ENCODE measurements at regions not wholly inside any gene's neighbourhood (a gene's known extent, or its start where the extent isn't known, plus 50 kb on each side); places are given as distances from the start of the nearest gene placed in this dataset.

DNA sequence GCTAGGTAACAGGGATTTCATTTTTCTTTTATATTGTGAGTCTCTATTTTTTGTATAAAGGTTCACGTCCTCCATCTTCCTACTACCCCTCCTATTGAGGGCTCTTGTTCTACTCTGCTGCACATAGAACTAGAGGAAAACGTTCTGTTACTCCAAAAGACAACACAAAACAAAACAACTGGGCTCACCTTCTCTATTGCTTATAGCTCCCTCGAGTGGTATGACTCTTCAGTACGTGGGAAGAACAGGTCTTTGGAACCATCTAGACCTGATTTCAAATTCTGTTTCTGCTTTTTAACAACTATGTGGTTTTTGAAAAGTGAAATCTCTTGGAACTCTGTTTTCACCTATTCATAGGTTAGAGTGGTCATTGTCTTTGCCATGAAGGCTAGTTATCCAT, 515.3 kb downstream of the SOX2 start:
- intact Hi-C loops (cut with DNase I) = no loop called here
- Histone ChIP-seq H3K27ac (no peak overlapping the region), H3K27me3 (replicated peaks; ENCODE audit: insufficient read depth) (no peaks in the 10 kb centered on the region), H3K4me3 (no peak overlapping the region), H3K36me3 (no peaks in the 10 kb centered on the region), H3K9me3 (no peaks in the 10 kb centered on the region), H3K4me1 (replicated peaks) (no peaks in the 10 kb centered on the region)
- no peak for DNase-seq (ENCODE audit: low spot score)
- WGBS = 59% methylated on average over 4 of the region's 4 CpGs
- TF ChIP-seq POLR2A (IDR thresholded peaks at IDR 0.05) (no peak), POLR2AphosphoS5 (IDR thresholded peaks at IDR 0.05) (no peak)
- TF ChIP-seq, protein P1, sequence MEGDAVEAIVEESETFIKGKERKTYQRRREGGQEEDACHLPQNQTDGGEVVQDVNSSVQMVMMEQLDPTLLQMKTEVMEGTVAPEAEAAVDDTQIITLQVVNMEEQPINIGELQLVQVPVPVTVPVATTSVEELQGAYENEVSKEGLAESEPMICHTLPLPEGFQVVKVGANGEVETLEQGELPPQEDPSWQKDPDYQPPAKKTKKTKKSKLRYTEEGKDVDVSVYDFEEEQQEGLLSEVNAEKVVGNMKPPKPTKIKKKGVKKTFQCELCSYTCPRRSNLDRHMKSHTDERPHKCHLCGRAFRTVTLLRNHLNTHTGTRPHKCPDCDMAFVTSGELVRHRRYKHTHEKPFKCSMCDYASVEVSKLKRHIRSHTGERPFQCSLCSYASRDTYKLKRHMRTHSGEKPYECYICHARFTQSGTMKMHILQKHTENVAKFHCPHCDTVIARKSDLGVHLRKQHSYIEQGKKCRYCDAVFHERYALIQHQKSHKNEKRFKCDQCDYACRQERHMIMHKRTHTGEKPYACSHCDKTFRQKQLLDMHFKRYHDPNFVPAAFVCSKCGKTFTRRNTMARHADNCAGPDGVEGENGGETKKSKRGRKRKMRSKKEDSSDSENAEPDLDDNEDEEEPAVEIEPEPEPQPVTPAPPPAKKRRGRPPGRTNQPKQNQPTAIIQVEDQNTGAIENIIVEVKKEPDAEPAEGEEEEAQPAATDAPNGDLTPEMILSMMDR (IDR thresholded peaks at IDR 0.05) = no peak

GRCh38 chr3:182233405-182233804, 521.7 kb downstream of the SOX2 start:
- WGBS = 94% methylated on average over 1 of the region's 1 CpG
- Histone ChIP-seq H3K4me3 (no peak overlapping the region), H3K4me1 (replicated peaks) (no peaks in the 10 kb centered on the region), H3K9me3 (no peaks in the 10 kb centered on the region), H3K27ac (no peak overlapping the region), H3K36me3 (no peaks in the 10 kb centered on the region), H3K27me3 (replicated peaks; ENCODE audit: insufficient read depth) (no peaks in the 10 kb centered on the region)
- DNase-seq (ENCODE audit: low spot score) = no peak
- intact Hi-C loops (cut with DNase I) = no loop called here
- TF ChIP-seq POLR2A (IDR thresholded peaks at IDR 0.05) (no peak), POLR2AphosphoS5 (IDR thresholded peaks at IDR 0.05) (no peak)
- TF ChIP-seq, protein P1 (IDR thresholded peaks at IDR 0.05) = no peak

DNA sequence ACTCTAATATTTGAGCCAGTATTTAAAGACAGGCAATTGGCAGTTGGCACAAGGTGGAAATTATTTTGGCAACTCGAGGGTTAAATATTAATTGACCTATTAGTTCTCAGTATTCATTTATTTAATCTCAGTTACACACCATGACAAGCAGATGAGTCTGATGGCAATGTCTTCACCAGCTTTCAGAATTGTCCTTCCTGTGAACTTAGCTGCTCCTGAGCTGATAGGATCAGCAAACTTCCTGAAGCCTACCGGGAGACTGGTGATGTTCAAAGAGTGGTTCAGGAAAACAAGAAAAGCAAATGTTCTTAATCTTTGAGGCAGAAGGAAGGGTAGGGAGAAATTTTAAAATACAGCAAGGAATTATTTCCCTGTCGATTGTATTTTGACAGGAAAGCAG, 522.2 kb downstream of the SOX2 start:
- Histone ChIP-seq H3K4me3 (no peak overlapping the region), H3K36me3 (no peaks in the 10 kb centered on the region), H3K27me3 (replicated peaks; ENCODE audit: insufficient read depth) (no peaks in the 10 kb centered on the region), H3K4me1 (replicated peaks) (no peaks in the 10 kb centered on the region), H3K9me3 (no peaks in the 10 kb centered on the region), H3K27ac (no peak overlapping the region)
- DNase-seq (ENCODE audit: low spot score) = no peak
- no peak for TF ChIP-seq POLR2AphosphoS5 (IDR thresholded peaks at IDR 0.05)
- no peak for TF ChIP-seq POLR2A (IDR thresholded peaks at IDR 0.05)
- TF ChIP-seq, protein P1 (IDR thresholded peaks at IDR 0.05) = no peak
- intact Hi-C loops (cut with DNase I) = no loop called here
- 20% methylated on average over 3 of the region's 3 CpGs for WGBS

DNA sequence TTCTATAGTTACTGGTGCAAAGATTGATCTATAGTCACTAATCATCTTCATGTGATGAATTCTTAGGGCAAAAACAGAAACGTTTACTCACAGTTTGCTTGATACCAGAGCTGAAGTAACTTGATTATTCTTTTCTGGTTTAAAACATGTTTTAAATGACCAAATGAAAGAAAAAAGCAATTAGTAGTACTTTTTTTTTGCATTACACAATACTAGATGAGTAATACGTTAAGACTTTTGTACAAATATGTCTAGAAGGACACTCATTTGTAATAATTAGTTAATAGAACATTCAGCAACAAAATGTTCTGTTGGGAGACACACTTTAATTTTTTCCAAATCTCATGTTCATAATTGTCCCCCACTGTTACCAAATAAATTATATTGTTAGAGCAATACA, 523.2 kb downstream of the SOX2 start:
- WGBS = 57% methylated on average over 2 of the region's 2 CpGs
- H3K4me3 ChIP-seq = no peak overlapping the region
- no peaks in the 10 kb centered on the region for H3K27me3 ChIP-seq (replicated peaks; ENCODE audit: insufficient read depth)
- H3K36me3 ChIP-seq = no peaks in the 10 kb centered on the region
- no peak for DNase-seq (ENCODE audit: low spot score)
- no peaks in the 10 kb centered on the region for H3K4me1 ChIP-seq (replicated peaks)
- no peak overlapping the region for H3K27ac ChIP-seq
- no peaks in the 10 kb centered on the region for H3K9me3 ChIP-seq
- intact Hi-C loops (cut with DNase I) = no loop called here
- TF ChIP-seq POLR2A (IDR thresholded peaks at IDR 0.05) (no peak), POLR2AphosphoS5 (IDR thresholded peaks at IDR 0.05) (no peak)
- TF ChIP-seq, protein P1 (IDR thresholded peaks at IDR 0.05) = no peak

- no peaks in the 10 kb centered on the region for H3K4me1 ChIP-seq (replicated peaks)
- TF ChIP-seq, protein P1 (IDR thresholded peaks at IDR 0.05) = no peak
- TF ChIP-seq POLR2AphosphoS5 (IDR thresholded peaks at IDR 0.05) = no peak
- TF ChIP-seq POLR2A (IDR thresholded peaks at IDR 0.05) = no peak
- WGBS = 58% methylated on average over 2 of the region's 2 CpGs
- H3K36me3 ChIP-seq = no peaks in the 10 kb centered on the region
- no peak overlapping the region for H3K27ac ChIP-seq
- no peaks in the 10 kb centered on the region for H3K9me3 ChIP-seq
- no peaks in the 10 kb centered on the region for H3K27me3 ChIP-seq (replicated peaks; ENCODE audit: insufficient read depth)
- intact Hi-C loops (cut with DNase I) = no loop called here
- DNase-seq (ENCODE audit: low spot score) = no peak
- H3K4me3 ChIP-seq = no peak overlapping the region
Measured at GRCh38 chr3:182235504-182235903, 523.8 kb downstream of the SOX2 start.

Data from prostate gland (tissue), 2 donors.